Keratinocyte (primary cell): ENCODE measurements at regions not wholly inside any gene's neighbourhood (a gene's known extent, or its start where the extent isn't known, plus 50 kb on each side); places are given as distances from the start of the nearest gene placed in this dataset.

Source experiments
- EZH2 ChIP-seq: IDR thresholded peaks from one replicate; pipeline ENCODE4 v1.6.1; 2012; ENCODE audit warnings: inconsistent platforms, mild to moderate bottlenecking, low read length, moderate library complexity
- TF ChIP-seq, protein P1 (sequence below), 3 experiments: IDR thresholded peaks in 1 of 3; conservative IDR thresholded peaks in 1 of 3; optimal IDR thresholded peaks in 1 of 3; 2 replicates in 2 of 3; 3 replicates in 1 of 3; pipeline versions ENCODE3 to v1.5.1; 2011; ENCODE audit warnings: low read length in 3 of 3, mild to moderate bottlenecking in 3 of 3, moderate library complexity in 2 of 3, control low read depth in 1 of 3, inconsistent platforms in 1 of 3; ENCODE audit not compliant: insufficient read depth in 2 of 3; ENCODE audit errors: extremely low read depth in 1 of 3

DNA sequence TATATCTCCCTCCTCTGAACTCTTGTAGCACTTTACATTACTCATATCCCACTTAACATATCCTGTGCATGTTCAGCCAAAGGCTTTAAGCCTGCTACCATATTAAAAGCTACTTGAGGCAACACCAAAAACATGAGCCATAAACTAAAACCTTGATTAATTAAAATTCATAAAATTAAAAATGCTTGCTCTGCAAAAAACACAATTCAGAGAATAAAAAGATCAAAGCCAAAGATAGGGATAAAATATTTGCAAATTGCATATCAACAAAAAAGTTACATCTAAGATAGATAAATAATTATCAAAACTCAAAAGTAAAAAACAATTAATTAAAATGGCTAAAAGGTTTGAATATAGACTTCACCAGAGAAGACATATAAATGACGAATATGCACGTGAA lies 495.4 kb upstream of the PIK3C3 start:
- TF ChIP-seq, protein P1, sequence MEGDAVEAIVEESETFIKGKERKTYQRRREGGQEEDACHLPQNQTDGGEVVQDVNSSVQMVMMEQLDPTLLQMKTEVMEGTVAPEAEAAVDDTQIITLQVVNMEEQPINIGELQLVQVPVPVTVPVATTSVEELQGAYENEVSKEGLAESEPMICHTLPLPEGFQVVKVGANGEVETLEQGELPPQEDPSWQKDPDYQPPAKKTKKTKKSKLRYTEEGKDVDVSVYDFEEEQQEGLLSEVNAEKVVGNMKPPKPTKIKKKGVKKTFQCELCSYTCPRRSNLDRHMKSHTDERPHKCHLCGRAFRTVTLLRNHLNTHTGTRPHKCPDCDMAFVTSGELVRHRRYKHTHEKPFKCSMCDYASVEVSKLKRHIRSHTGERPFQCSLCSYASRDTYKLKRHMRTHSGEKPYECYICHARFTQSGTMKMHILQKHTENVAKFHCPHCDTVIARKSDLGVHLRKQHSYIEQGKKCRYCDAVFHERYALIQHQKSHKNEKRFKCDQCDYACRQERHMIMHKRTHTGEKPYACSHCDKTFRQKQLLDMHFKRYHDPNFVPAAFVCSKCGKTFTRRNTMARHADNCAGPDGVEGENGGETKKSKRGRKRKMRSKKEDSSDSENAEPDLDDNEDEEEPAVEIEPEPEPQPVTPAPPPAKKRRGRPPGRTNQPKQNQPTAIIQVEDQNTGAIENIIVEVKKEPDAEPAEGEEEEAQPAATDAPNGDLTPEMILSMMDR (optimal IDR thresholded peaks at IDR 0.05 in 1 of 3, IDR thresholded peaks at IDR 0.05 in 1 of 3, conservative IDR thresholded peaks at IDR 0.05 in 1 of 3; ENCODE audit: extremely low read depth in 1 of 3, insufficient read depth in 2 of 3, low read length in 3 of 3), result no peak
- no peak for TF ChIP-seq EZH2
